ENCODE measurements at regions not wholly inside any gene's neighbourhood (a gene's known extent, or its start where the extent isn't known, plus 50 kb on each side); places are given as distances from the start of the nearest gene placed in this dataset.

DNA sequence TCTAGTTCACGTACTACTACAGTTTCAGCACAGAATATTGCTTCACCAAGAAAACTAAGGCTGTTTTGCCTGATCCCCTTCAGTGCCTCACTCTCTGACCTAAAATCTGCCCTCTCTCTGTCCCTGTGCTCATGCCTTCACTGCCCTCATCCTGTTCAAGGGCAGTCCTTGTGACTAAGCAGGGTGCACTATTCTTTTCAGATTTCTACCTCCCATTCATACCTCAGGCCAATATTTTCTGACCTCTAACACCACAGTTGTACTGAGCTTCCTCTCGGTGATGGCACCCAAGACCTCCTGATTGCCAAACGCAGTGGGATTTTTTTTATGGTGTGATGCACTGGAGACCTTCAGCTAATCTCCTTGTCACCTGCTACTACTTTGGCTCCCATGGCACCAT, 57.7 kb upstream of the GADD45A start:
- no peak overlapping the region for H4K91ac ChIP-seq (ENCODE audit: low read depth, low read length, poor library complexity)
- no peak overlapping the region for H2AK5ac ChIP-seq (ENCODE audit: low read depth, low read length)
- H2BK12ac ChIP-seq (ENCODE audit: low read length), result no peak overlapping the region
- H2BK5ac ChIP-seq (ENCODE audit: low read length), result no peak overlapping the region
- H3K4me3 ChIP-seq (ENCODE audit: low read length in 2 of 2), result no peak overlapping the region
- no peak overlapping the region for H3K23ac ChIP-seq (ENCODE audit: low read depth, low read length, poor library complexity)
- no peak overlapping the region for H3K27ac ChIP-seq (replicated peaks; ENCODE audit: low read length)
- no peak overlapping the region for H2AFZ ChIP-seq (ENCODE audit: low read length)
- H3K27me3 ChIP-seq (ENCODE audit: control insufficient read depth in 3 of 3, insufficient read depth in 3 of 3, low read depth in 1 of 3, low read length in 3 of 3), result peaks cover 0 to 5% (median 0%) of the 10 kb centered on the region in 3 experiments
- H3K9me3 ChIP-seq (replicated peaks in 1 of 2; ENCODE audit: control insufficient read depth in 2 of 2, insufficient read depth in 1 of 2, low read depth in 1 of 2, low read length in 2 of 2), result no peaks in the 10 kb centered on the region
- no peak overlapping the region for H2BK15ac ChIP-seq (ENCODE audit: low read length)
- H3K79me1 ChIP-seq (ENCODE audit: low read depth, low read length), result no peaks in the 10 kb centered on the region
- no peaks in the 10 kb centered on the region for H3K36me3 ChIP-seq (replicated peaks in 1 of 2; ENCODE audit: control insufficient read depth in 2 of 2, insufficient read depth in 2 of 2, low read length in 2 of 2)
- H3K4me2 ChIP-seq (ENCODE audit: insufficient read depth, low read length, poor library complexity, severe bottlenecking), result no peak overlapping the region
- H3K14ac ChIP-seq (ENCODE audit: low read length), result no peak overlapping the region
- no peak for DNase-seq (ENCODE audit: low spot score)
- H4K8ac ChIP-seq (ENCODE audit: low read depth, low read length), result no peak overlapping the region
- H3K9ac ChIP-seq (ENCODE audit: low read depth, low read length, poor library complexity), result no peak overlapping the region
- WGBS, 2 donors (ENCODE audit: extremely low coverage in 2 of 2, insufficient read length in 2 of 2, insufficient replicate concordance in 1 of 2), result no CpG with 5 or more reads among the region's 3 CpGs
- H3K4ac ChIP-seq (ENCODE audit: low read length), result no peak overlapping the region
- H3K18ac ChIP-seq (ENCODE audit: low read length), result peak overlapping the region; percentile 20
- no peak overlapping the region for H2BK120ac ChIP-seq (ENCODE audit: low read depth, low read length)
- H3K4me1 ChIP-seq (ENCODE audit: control insufficient read depth in 2 of 2, insufficient read depth in 1 of 2, low read depth in 1 of 2, low read length in 2 of 2), result no peaks in the 10 kb centered on the region

DNA sequence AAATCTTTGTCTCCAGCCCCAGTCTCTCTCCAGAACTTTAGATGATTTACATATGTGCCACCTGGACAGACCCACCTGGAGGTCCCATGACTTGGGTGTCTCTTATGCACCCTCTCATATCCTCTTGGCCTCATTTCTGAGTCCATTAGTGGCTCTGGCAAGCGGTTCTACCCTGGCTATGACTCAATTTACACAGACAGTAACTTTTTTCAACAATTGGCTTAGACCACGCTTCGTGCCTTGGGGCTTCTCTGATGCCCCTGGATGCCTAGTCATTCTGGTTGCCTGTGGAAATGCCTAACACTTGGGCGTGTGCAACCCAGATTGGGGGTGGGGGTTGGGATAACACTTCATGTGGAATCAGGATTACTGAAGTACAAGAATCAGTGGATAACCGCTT, 57.1 kb upstream of the GADD45A start:
- Histone ChIP-seq H3K4ac (ENCODE audit: low read length) (no peak overlapping the region), H3K23ac (ENCODE audit: low read depth, low read length, poor library complexity) (no peak overlapping the region), H2AK5ac (ENCODE audit: low read depth, low read length) (no peak overlapping the region), H2BK15ac (ENCODE audit: low read length) (no peak overlapping the region), H2BK5ac (ENCODE audit: low read length) (no peak overlapping the region), H3K4me1 (ENCODE audit: control insufficient read depth in 2 of 2, insufficient read depth in 1 of 2, low read depth in 1 of 2, low read length in 2 of 2) (no peaks in the 10 kb centered on the region), H2AFZ (ENCODE audit: low read length) (no peak overlapping the region), H3K36me3 (replicated peaks in 1 of 2; ENCODE audit: control insufficient read depth in 2 of 2, insufficient read depth in 2 of 2, low read length in 2 of 2) (no peaks in the 10 kb centered on the region), H3K14ac (ENCODE audit: low read length) (no peak overlapping the region), H2BK120ac (ENCODE audit: low read depth, low read length) (no peak overlapping the region), H3K9me3 (replicated peaks in 1 of 2; ENCODE audit: control insufficient read depth in 2 of 2, insufficient read depth in 1 of 2, low read depth in 1 of 2, low read length in 2 of 2) (no peaks in the 10 kb centered on the region), H2BK12ac (ENCODE audit: low read length) (no peak overlapping the region), H3K18ac (ENCODE audit: low read length) (no peak overlapping the region), H3K79me1 (ENCODE audit: low read depth, low read length) (no peaks in the 10 kb centered on the region), H3K9ac (ENCODE audit: low read depth, low read length, poor library complexity) (no peak overlapping the region), H3K27me3 (ENCODE audit: control insufficient read depth in 3 of 3, insufficient read depth in 3 of 3, low read depth in 1 of 3, low read length in 3 of 3) (peaks cover 0 to 5% (median 0%) of the 10 kb centered on the region in 3 experiments), H3K4me3 (ENCODE audit: low read length in 2 of 2) (no peak overlapping the region), H4K8ac (ENCODE audit: low read depth, low read length) (no peak overlapping the region), H3K27ac (replicated peaks; ENCODE audit: low read length) (no peak overlapping the region), H3K4me2 (ENCODE audit: insufficient read depth, low read length, poor library complexity, severe bottlenecking) (no peak overlapping the region), H4K91ac (ENCODE audit: low read depth, low read length, poor library complexity) (no peak overlapping the region)
- no peak for DNase-seq (ENCODE audit: low spot score)
- no CpG with 5 or more reads among the region's 5 CpGs for WGBS, 2 donors (ENCODE audit: extremely low coverage in 2 of 2, insufficient read length in 2 of 2, insufficient replicate concordance in 1 of 2)

DNA sequence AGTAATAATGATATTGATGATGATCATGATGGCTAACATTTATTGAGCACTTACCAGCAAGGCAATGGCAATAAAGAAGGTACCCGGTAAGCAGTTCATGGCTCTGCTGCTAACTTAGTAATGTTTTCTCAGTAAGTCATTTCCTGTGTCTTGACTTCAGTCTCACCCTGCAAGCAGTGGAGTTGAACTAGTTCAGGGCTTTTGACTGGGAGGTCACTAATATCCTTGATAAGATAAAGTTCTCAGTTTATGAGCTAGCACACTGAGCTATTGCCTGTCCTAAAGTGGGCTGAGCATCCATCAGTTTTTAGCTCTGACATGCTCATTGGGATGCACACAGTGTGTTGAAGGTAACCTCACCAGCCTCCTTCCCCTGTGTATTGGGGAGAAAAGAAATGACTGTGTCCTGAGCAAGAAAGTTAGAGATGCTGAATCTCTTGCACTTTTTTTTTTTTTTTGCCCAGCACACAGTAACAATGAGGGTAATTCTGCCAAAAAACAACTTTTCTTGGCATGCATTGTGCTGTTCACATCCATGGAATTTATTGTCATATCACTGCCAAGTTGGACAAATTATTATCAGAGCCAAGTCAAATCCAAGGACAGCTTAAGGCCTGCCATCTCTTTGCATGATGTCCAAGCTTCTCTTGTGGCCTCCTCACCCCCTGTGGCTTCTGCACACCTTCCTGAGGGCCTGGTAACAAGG, 55.5 kb upstream of the GADD45A start:
- Histone ChIP-seq H3K9me3 (replicated peaks in 1 of 2; ENCODE audit: control insufficient read depth in 2 of 2, insufficient read depth in 1 of 2, low read depth in 1 of 2, low read length in 2 of 2) (no peaks in the 10 kb centered on the region), H3K23ac (ENCODE audit: low read depth, low read length, poor library complexity) (no peak overlapping the region), H3K4me1 (ENCODE audit: control insufficient read depth in 2 of 2, insufficient read depth in 1 of 2, low read depth in 1 of 2, low read length in 2 of 2) (no peaks in the 10 kb centered on the region), H2AFZ (ENCODE audit: low read length) (no peak overlapping the region), H2BK5ac (ENCODE audit: low read length) (no peak overlapping the region), H3K14ac (ENCODE audit: low read length) (no peak overlapping the region), H3K27me3 (ENCODE audit: control insufficient read depth in 3 of 3, insufficient read depth in 3 of 3, low read depth in 1 of 3, low read length in 3 of 3) (peaks cover 0 to 5% (median 0%) of the 10 kb centered on the region in 3 experiments), H3K9ac (ENCODE audit: low read depth, low read length, poor library complexity) (no peak overlapping the region), H2AK5ac (ENCODE audit: low read depth, low read length) (no peak overlapping the region), H3K27ac (replicated peaks; ENCODE audit: low read length) (no peak overlapping the region), H3K79me1 (ENCODE audit: low read depth, low read length) (no peaks in the 10 kb centered on the region), H3K18ac (ENCODE audit: low read length) (no peak overlapping the region), H2BK120ac (ENCODE audit: low read depth, low read length) (no peak overlapping the region), H4K91ac (ENCODE audit: low read depth, low read length, poor library complexity) (no peak overlapping the region), H3K4ac (ENCODE audit: low read length) (no peak overlapping the region), H3K36me3 (replicated peaks in 1 of 2; ENCODE audit: control insufficient read depth in 2 of 2, insufficient read depth in 2 of 2, low read length in 2 of 2) (no peaks in the 10 kb centered on the region), H3K4me3 (ENCODE audit: low read length in 2 of 2) (no peak overlapping the region), H4K8ac (ENCODE audit: low read depth, low read length) (no peak overlapping the region), H2BK12ac (ENCODE audit: low read length) (no peak overlapping the region), H2BK15ac (ENCODE audit: low read length) (no peak overlapping the region), H3K4me2 (ENCODE audit: insufficient read depth, low read length, poor library complexity, severe bottlenecking) (no peak overlapping the region)
- DNase-seq (ENCODE audit: low spot score), result no peak
- WGBS, 2 donors (ENCODE audit: extremely low coverage in 2 of 2, insufficient read length in 2 of 2, insufficient replicate concordance in 1 of 2), result no CpG with 5 or more reads among the region's 1 CpG

DNA sequence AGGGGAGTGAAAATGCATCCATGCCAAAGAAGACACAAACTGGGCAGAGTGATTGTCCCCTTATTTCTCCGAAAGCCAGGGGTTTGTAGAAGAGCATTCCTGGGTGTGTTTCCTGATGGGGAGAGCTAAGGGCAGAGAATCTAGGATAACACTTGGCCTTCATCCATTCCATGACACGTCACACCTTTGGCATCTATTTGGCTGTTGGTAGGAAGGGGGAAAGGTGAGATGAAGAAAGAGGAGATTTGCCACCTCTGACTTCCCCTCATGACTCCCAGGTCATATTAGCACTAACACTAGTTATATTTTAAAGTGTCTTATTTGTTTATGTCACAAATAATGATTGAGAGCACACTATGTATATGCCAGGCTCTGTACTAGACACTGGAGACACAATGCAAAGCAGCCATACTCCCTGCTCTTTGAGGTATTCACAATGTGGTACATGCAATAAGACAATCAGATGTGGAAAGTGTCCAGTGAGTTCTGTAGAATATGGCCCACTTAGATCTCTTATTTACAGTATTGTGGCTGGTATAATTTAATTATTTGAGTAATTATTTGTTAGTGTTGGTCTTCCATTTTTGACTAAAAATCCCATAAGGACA, 54.5 kb upstream of the GADD45A start:
- Histone ChIP-seq H3K23ac (ENCODE audit: low read depth, low read length, poor library complexity) (no peak overlapping the region), H2BK15ac (ENCODE audit: low read length) (no peak overlapping the region), H2AFZ (ENCODE audit: low read length) (no peak overlapping the region), H4K91ac (ENCODE audit: low read depth, low read length, poor library complexity) (no peak overlapping the region), H3K79me1 (ENCODE audit: low read depth, low read length) (no peaks in the 10 kb centered on the region), H3K4me2 (ENCODE audit: insufficient read depth, low read length, poor library complexity, severe bottlenecking) (no peak overlapping the region), H3K14ac (ENCODE audit: low read length) (no peak overlapping the region), H3K27me3 (ENCODE audit: control insufficient read depth in 3 of 3, insufficient read depth in 3 of 3, low read depth in 1 of 3, low read length in 3 of 3) (peaks cover 0 to 5% (median 0%) of the 10 kb centered on the region in 3 experiments), H3K18ac (ENCODE audit: low read length) (no peak overlapping the region), H4K8ac (ENCODE audit: low read depth, low read length) (no peak overlapping the region), H2BK5ac (ENCODE audit: low read length) (no peak overlapping the region), H3K9ac (ENCODE audit: low read depth, low read length, poor library complexity) (no peak overlapping the region), H3K36me3 (replicated peaks in 1 of 2; ENCODE audit: control insufficient read depth in 2 of 2, insufficient read depth in 2 of 2, low read length in 2 of 2) (no peaks in the 10 kb centered on the region), H2BK12ac (ENCODE audit: low read length) (no peak overlapping the region), H2AK5ac (ENCODE audit: low read depth, low read length) (no peak overlapping the region), H3K4ac (ENCODE audit: low read length) (no peak overlapping the region), H3K27ac (replicated peaks; ENCODE audit: low read length) (no peak overlapping the region), H2BK120ac (ENCODE audit: low read depth, low read length) (no peak overlapping the region), H3K9me3 (replicated peaks in 1 of 2; ENCODE audit: control insufficient read depth in 2 of 2, insufficient read depth in 1 of 2, low read depth in 1 of 2, low read length in 2 of 2) (no peaks in the 10 kb centered on the region), H3K4me3 (ENCODE audit: low read length in 2 of 2) (no peak overlapping the region), H3K4me1 (ENCODE audit: control insufficient read depth in 2 of 2, insufficient read depth in 1 of 2, low read depth in 1 of 2, low read length in 2 of 2) (peaks cover 0 to 2% of the 10 kb centered on the region in 2 donors)
- no peak for DNase-seq (ENCODE audit: low spot score)
- WGBS, 2 donors (ENCODE audit: extremely low coverage in 2 of 2, insufficient read length in 2 of 2, insufficient replicate concordance in 1 of 2), result no CpG with 5 or more reads among the region's 2 CpGs

Measured in neuronal stem cell (in vitro differentiated cells).